HG03378 (cell line): ENCODE measurements at regions not wholly inside any gene's neighbourhood (a gene's known extent, or its start where the extent isn't known, plus 50 kb on each side); places are given as distances from the start of the nearest gene placed in this dataset.
"Not testable (repeated sequence)": the region's sequence is repeated elsewhere in the genome, so short reads cannot be mapped to it uniquely, and the experiment has no call there.

Source experiments
- ATAC-seq: cut with Tn5 transposase; IDR thresholded peaks from one replicate; pipeline ENCODE4 v1.9.1; 2021; ENCODE audit warnings: mild to moderate bottlenecking, moderate library complexity; ENCODE audit not compliant: unreplicated experiment

GRCh38 chrX:40852586-40852985, 117.2 kb upstream of the MED14 start:
- ATAC-seq, result no peak

- no peak for ATAC-seq
Measured at GRCh38 chrX:40853004-40853815, 117.9 kb upstream of the MED14 start.

DNA sequence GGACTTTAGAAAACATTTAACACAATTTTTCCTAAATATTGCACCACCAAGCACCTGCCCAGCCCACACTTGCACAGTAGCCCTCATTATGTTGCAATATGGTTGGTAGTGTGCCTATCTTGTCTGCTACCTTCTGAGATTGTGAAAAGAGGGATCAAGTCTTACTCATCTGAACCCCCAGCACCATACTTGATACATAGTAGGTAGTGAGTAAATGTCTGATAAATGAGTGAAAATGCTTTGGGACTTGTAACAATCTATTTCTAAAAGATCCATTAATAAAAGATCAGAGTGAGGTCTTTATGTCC, 118.4 kb upstream of the MED14 start:
- no peak for ATAC-seq

DNA sequence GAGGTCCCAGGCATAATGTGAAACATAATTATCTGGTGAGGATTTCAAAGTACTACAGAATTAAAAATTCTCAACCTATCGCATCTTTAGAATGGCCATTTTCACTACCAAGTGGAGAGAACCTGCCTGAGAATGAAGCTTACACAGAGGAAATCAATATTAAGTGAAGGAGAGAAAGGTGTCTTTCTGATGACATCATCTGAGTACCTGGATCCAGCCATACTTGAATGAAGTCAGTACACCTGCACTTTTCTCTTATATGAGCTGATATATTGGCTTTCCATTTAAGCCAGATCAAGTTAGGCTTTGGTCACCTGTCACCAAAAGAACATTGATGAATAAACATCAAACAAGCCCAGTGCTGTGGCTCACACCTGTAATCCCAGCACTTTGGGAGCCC, 118.9 kb upstream of the MED14 start:
- ATAC-seq, result no peak

GRCh38 chrX:40855411-40855810, 120.1 kb upstream of the MED14 start:
- ATAC-seq, result no peak

- ATAC-seq, result no peak
Measured at GRCh38 chrX:40855932-40856515, 120.7 kb upstream of the MED14 start.

DNA sequence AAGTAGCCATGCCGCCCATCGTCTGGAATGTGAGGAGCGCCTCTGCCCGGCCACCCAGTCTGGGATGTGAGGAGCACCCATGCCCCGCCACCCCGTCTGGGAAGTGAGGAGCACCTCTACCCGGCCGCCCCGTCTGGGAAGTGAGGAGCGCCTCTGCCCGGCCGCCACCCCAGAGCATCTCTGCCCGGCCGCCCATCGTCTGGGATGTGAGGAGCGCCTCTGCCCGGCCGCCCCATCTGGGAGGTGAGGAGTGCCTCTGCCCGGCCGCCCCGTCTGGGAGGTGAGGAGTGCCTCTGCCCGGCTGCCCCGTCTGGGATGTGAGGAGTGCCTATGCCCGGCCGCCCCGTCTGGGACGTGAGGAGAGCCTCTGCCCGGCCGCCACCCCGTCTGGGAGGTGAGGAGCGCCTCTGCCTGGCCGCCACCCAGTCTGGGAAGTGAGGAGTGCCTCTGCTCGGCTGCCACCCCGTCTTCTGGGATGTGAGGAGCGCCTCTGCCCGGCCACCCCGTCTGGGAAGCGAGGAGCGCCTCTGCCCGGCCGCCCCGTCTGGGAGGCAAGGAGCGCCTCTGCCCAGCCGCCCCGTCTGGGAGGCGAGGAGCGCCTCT, 126.7 kb upstream of the MED14 start:
- ATAC-seq, result not testable (repeated sequence)

DNA sequence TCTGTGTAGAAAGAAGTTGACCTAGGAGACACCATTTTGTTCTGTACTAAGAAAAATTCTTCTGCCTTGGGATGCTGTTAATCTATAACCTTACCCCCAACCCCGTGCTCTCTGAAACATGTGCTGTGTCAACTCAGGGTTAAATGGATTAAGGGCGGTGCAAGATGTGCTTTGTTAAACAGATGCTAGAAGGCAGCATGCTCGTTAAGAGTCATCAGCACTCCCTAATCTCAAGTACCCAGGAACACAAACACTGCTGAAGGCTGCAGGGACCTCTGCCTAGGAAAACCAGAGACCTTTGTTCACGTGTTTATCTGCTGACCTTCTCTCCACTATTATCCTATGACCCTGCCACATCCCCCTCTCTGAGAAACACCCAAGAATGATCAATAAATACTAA, 127.9 kb upstream of the MED14 start:
- ATAC-seq, result not testable (repeated sequence)

- ATAC-seq, result no peak
Measured at GRCh38 chrX:40863671-40864070, 128.3 kb upstream of the MED14 start.

DNA sequence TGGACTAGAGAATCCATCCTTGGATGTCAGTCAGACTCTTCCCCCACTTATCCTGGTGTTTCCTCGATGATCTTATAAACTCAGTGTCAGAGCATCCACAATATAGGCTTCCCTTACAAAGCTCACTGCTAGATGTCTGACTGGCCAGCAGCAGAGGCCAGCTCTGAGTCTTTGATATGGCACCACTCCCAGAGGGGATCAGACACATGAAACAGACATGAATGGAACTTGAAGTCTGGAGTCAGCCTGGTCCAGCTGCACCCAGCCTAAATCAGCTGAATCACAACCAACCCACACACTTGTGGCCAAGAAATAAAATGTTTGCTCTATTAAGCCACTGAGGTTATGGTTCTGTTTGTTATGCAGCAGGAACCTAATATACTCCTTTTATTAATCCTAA, 129.6 kb upstream of the MED14 start:
- ATAC-seq, result no peak

GRCh38 chrX:40866893-40867292, 131.6 kb upstream of the MED14 start:
- no peak for ATAC-seq

DNA sequence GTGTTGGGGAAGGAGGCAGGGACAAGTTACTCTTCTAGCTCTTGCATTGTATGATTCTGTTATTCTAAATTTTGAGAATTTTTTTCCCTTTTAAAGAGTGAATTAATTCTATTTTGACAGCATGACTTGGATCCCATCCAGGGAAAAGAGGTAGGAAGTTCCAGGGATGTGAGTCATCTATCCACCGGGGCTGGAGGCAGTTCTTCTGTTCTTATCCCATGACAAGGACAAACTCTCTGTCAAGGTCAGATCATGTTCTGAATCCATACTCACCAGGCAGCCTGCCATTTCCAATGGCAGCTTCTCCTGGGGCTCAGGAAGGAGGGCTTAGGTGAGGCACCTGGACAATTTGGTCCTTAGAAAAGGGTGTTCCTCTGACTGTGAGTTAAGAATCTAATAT, 132.0 kb upstream of the MED14 start:
- no peak for ATAC-seq

DNA sequence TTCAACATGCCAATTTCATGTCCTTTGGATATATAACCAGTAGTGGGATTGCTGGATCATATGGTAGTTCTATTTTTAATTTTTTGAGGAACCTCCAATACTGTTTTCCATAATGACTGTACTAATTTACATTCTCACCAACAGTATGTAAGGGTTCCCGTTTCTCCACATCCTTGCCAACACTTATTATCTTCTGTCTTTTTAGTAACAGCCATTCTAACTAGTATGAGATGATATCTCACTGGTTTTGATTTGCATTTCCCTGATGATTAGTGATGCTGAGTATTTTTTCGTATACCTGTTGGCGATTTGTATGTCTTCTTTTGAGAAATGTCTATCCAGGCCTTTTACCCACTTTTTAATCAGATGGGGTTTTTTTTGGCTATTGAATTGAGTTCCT, 133.5 kb upstream of the MED14 start:
- ATAC-seq, result no peak

GRCh38 chrX:40870982-40871381, 135.6 kb upstream of the MED14 start:
- not testable (repeated sequence) for ATAC-seq

- ATAC-seq, result peak; percentile 82
Measured at GRCh38 chrX:40871385-40872082, 136.2 kb upstream of the MED14 start.

DNA sequence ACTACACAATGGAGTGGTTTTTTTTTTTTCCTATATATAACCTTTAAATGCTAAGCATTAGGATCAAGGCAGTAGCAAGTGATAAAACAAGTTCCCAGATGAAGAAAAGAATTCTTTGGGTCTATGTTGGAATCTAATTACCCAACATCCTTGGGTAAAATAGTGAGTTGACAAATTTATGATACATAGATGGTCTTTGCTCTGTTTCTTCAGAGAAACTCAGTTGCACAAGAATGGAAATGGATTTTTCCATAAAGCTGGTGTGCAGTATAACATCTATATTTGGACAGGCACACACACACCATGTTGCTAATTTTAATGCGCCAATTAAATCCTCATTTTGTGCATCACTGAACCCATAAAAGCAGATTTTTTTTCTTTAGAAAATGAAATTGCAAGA, 137.0 kb upstream of the MED14 start:
- ATAC-seq, result no peak

GRCh38 chrX:40875476-40875875, 140.1 kb upstream of the MED14 start:
- no peak for ATAC-seq

- no peak for ATAC-seq
Measured at GRCh38 chrX:40877887-40878286, 142.5 kb upstream of the MED14 start.

DNA sequence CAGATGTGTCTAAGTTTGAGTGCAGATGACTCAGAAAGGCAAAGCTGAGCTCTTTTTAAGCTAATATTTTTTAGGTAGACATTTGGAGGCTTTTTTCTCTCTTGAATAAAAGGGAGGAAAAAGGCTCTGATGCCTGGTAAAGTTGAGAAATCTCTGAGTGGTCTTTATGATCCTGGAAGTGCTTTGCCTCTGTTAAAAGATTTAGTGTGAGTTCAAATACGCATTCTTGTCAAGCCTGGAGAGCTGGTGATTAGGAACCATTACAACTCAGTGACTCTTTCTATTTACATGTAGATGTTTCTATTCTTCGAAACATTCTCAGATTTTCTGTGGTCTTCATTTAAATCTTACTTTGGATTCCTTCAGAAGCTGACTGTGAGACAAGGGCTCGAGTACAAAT, 143.4 kb upstream of the MED14 start:
- ATAC-seq, result no peak

GRCh38 chrX:40879172-40879571, 143.8 kb upstream of the MED14 start:
- ATAC-seq, result not testable (repeated sequence)

DNA sequence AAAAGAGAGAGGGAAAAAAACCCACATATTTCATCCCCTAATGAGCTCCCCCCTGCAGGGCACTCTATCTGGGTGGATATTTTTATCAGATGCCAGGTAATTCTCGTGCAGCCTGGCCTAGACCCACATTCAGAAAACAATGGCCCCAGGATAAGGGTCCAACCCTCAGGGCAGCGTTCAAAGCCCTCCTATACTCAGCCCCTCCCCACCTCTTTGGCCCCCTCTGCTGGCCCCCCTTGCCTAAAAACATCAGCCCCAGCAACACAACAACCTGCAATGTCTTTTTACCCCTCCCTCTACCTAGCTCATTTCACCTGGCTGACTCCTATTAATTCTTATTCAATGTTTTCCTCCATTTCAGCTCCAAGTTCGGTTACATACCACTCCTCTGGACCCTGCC, 145.4 kb upstream of the MED14 start:
- no peak for ATAC-seq
